Loucy (cell line): ENCODE measurements at regions not wholly inside any gene's neighbourhood (a gene's known extent, or its start where the extent isn't known, plus 50 kb on each side); places are given as distances from the start of the nearest gene placed in this dataset.

Experiments used
- H2AFZ ChIP-seq: fragments of 200-600 bp; sonication (generic); 2 replicates; pipeline ENCODE4 v1.6.0; 2016; ENCODE audit warnings: antibody characterized with exemption, mild to moderate bottlenecking, low read length, moderate library complexity
- H3F3A ChIP-seq: fragments of 200-600 bp; 2 replicates; pipeline ENCODE4 v1.6.0; 2016; ENCODE audit warnings: antibody characterized with exemption, low read depth, mild to moderate bottlenecking
- H3K27me3 ChIP-seq: fragments of 200-600 bp; sonication (generic); 2 replicates; pipeline ENCODE4 v1.6.1; 2014; ENCODE audit warnings: low read length, mild to moderate bottlenecking; ENCODE audit not compliant: insufficient read depth, poor library complexity, severe bottlenecking
- H3K36me3 ChIP-seq: fragments of 200-600 bp; sonication (generic); 2 replicates; pipeline ENCODE4 v1.6.1; 2016; ENCODE audit warnings: low read length; ENCODE audit not compliant: insufficient read depth
- H3K4me1 ChIP-seq: fragments of 200-600 bp; sonication (generic); 2 replicates; pipeline ENCODE4 v1.5.1; 2014; ENCODE audit warnings: low read length, mild to moderate bottlenecking; ENCODE audit not compliant: insufficient read depth, poor library complexity, severe bottlenecking
- H3K4me2 ChIP-seq: fragments of 200-600 bp; sonication (generic); 2 replicates; pipeline ENCODE4 v1.6.0; 2014; ENCODE audit warnings: antibody characterized with exemption, low read length, low read depth, mild to moderate bottlenecking; ENCODE audit not compliant: poor library complexity, severe bottlenecking
- H3K4me3 ChIP-seq: fragments of 200-600 bp; sonication (generic); 2 replicates; pipeline ENCODE4 v1.5.1; 2014; ENCODE audit warnings: low read length, mild to moderate bottlenecking, mixed read lengths; ENCODE audit not compliant: poor library complexity, severe bottlenecking
- H3K79me2 ChIP-seq: fragments of 200-600 bp; sonication (generic); 2 replicates; pipeline ENCODE4 v1.6.1; 2014; ENCODE audit warnings: low read length; ENCODE audit not compliant: insufficient read depth
- H3K9ac ChIP-seq: fragments of 200-600 bp; sonication (generic); 2 replicates; pipeline ENCODE4 v1.6.0; 2014; ENCODE audit warnings: mild to moderate bottlenecking, low read depth, low read length, moderate library complexity; ENCODE audit not compliant: poor library complexity, severe bottlenecking
- H3K9me2 ChIP-seq: fragments of 200-600 bp; sonication (generic); replicated peaks from 2 replicates; pipeline ENCODE4 v1.6.1; 2016; ENCODE audit warnings: low read depth, low read length, mixed read lengths
- H3K9me3 ChIP-seq: fragments of 200-600 bp; sonication (generic); 2 replicates; pipeline ENCODE4 v1.6.1; 2014; ENCODE audit warnings: mild to moderate bottlenecking, antibody characterized with exemption, low read length, low read depth; ENCODE audit not compliant: insufficient read depth
- H4K20me1 ChIP-seq: fragments of 200-600 bp; sonication (generic); 2 replicates; pipeline ENCODE4 v1.6.0; 2014; ENCODE audit warnings: antibody characterized with exemption, low read length, mild to moderate bottlenecking; ENCODE audit not compliant: insufficient read depth, poor library complexity, severe bottlenecking
- CTCF ChIP-seq: fragments of 200-600 bp; sonication (generic); conservative IDR thresholded peaks from 2 replicates; pipeline ENCODE4 v1.5.1; 2014; ENCODE audit warnings: mild to moderate bottlenecking, antibody characterized with exemption, low read length
- EZH2phosphoT487 ChIP-seq: fragments of 200-600 bp; IDR thresholded peaks from 2 replicates; pipeline ENCODE4 v1.6.1; 2018; ENCODE audit warnings: antibody characterized with exemption, mild to moderate bottlenecking, moderate library complexity, borderline replicate concordance

DNA sequence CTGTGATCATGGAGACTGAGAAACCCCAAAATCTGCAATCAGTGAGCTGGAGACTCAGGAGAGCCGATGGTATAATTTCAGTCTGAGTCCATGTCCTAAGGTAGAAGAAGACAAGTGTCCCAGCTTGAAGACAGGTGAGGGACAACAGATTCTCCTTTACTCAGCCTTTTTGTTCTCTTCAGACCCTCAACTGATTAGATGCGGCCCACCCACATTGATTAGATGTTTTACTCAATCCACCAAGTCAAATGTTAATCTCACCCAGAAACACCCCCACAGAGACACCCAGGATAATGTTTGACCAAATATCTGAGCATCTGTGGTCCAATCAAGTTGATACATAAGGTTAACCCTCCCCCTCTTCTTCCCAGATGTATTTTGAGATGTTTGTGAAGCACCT is 131.2 kb downstream of the PFKFB3 start:
- Histone ChIP-seq H3K9me2 (no peaks in the 10 kb centered on the region), H3K9me3 (0 out of 2 replicates have a peak, but pooled peaks cover 7% of the 10 kb centered on the region), H3K79me2 (no peaks in the 10 kb centered on the region), H3K4me1 (no peaks in the 10 kb centered on the region), H2AFZ (no peak overlapping the region), H4K20me1 (no peaks in the 10 kb centered on the region), H3K4me2 (no peak overlapping the region), H3F3A (no peaks in the 10 kb centered on the region), H3K27me3 (no peaks in the 10 kb centered on the region), H3K9ac (no peak overlapping the region), H3K36me3 (no peaks in the 10 kb centered on the region), H3K4me3 (no peak overlapping the region)
- TF ChIP-seq EZH2phosphoT487 (no peak), CTCF (no peak)

DNA sequence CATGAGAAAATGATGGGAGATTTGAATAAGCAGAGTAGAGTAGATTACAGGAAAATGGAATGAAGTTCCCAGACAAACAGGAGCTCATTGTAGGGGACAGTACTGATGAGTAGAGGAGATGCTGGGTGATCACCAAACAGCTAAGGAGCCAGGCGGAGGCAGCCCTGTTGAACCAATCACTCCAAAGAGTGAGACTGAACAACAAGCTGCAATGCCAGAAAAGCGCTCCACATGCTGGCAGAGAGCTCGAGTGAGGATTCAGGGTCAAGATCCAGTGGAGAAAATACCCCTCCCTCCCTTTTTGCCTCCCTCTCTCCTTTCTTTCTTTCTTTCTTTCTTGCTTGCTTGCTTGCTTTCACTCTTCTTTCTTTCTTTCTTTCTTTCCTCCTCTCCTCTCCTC is 133.3 kb downstream of the PFKFB3 start:
- no peak overlapping the region for H3K4me2 ChIP-seq
- H3K4me3 ChIP-seq = no peak overlapping the region
- no peaks in the 10 kb centered on the region for H4K20me1 ChIP-seq
- no peaks in the 10 kb centered on the region for H3K36me3 ChIP-seq
- no peaks in the 10 kb centered on the region for H3K4me1 ChIP-seq
- TF ChIP-seq EZH2phosphoT487 (no peak), CTCF (no peak)
- no peak overlapping the region for H3K9ac ChIP-seq
- H3K9me3 ChIP-seq = 0 out of 2 replicates have a peak, but pooled peaks cover 7% of the 10 kb centered on the region
- no peaks in the 10 kb centered on the region for H3F3A ChIP-seq
- no peaks in the 10 kb centered on the region for H3K27me3 ChIP-seq
- H3K79me2 ChIP-seq = no peaks in the 10 kb centered on the region
- no peaks in the 10 kb centered on the region for H3K9me2 ChIP-seq
- no peak overlapping the region for H2AFZ ChIP-seq

DNA sequence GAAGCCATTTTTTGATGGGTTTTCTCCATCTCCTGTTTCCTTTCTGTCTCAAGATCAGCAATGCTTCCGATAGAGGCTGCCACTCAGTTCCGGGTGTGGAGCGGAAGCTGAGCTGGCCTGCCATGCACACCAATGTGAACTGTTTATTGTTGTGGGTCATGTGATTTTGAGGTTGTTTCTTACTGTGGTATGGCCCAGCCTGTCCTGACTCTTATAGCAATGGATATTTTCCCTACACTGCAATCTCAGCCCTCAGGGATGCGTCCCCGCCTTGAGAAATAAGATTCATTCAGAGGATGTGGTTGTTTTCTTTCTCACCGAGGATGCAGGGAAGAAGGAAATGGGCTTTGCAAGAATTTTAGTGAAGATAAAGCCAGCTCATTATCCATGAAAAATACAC is 134.7 kb downstream of the PFKFB3 start:
- Histone ChIP-seq H3K79me2 (no peaks in the 10 kb centered on the region), H2AFZ (no peak overlapping the region), H3F3A (no peaks in the 10 kb centered on the region), H3K4me1 (no peaks in the 10 kb centered on the region), H3K36me3 (no peaks in the 10 kb centered on the region), H3K27me3 (no peaks in the 10 kb centered on the region), H4K20me1 (no peaks in the 10 kb centered on the region), H3K9ac (no peak overlapping the region), H3K4me2 (no peak overlapping the region), H3K9me2 (no peaks in the 10 kb centered on the region), H3K4me3 (no peak overlapping the region), H3K9me3 (0 out of 2 replicates have a peak, but pooled peaks cover 7% of the 10 kb centered on the region)
- TF ChIP-seq CTCF (no peak), EZH2phosphoT487 (no peak)
